Stimulated activated CD4-positive, alpha-beta T cell treated with anti-CD3 and anti-CD28 coated beads, Interleukin-15, amount 100 ng/mL, for 1 hour (primary cell): ENCODE measurements at regions not wholly inside any gene's neighbourhood (a gene's known extent, or its start where the extent isn't known, plus 50 kb on each side); places are given as distances from the start of the nearest gene placed in this dataset.

Experiments used
- DNase-seq, 2 donors: peaks; one replicate each; pipeline ENCODE4 v3.0.0-alpha.2; 2020; ENCODE audit warnings: low read depth in 1 of 2, low spot score in 1 of 2

GRCh38 chrX:39650768-39651347, 446.9 kb downstream of the BCOR start:
- DNase-seq: no peak

DNA sequence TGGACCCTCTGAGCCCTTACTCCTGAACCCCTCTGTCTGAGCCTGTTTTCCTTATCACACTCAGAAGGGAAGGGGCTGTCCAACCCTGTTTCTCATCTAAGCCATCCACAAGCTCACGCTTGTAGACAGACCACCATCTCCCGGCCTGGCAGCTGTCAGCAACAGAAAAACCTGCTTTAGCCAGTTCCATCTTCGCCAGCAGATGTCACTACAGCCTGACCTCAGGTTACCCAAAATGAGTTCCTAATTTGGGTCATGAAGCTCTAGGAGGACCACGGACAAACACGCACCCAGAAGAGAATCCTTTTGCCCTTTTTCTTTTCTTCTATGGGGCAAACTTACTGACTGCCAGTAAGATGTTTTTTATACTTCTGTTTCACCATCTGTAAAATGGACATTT, 445.4 kb downstream of the BCOR start:
- peak in 1 of 2 donors; percentile 3 for DNase-seq

GRCh38 chrX:39653691-39654090, 444.1 kb downstream of the BCOR start:
- no peak for DNase-seq

- DNase-seq: no peak
Measured at GRCh38 chrX:39654183-39654925, 443.4 kb downstream of the BCOR start.

DNA sequence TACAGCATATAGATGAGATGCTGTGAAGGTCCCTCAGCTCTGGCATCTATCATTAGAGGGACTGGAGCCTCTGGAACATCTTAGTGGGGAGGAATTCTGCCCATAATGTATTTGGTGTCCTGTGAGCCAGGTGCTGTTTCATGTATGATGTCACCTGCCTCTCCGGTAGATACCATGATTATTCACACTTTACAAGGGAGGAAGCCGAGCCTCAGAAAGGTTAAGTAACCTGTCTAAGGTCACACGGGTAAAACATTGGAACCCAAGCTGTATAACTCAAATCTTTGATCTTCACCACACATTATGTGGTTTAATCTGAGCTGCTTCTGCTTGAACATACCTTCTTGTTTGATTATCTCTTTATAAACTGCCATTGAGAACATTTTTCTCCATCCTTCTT, 442.8 kb downstream of the BCOR start:
- no peak for DNase-seq

DNA sequence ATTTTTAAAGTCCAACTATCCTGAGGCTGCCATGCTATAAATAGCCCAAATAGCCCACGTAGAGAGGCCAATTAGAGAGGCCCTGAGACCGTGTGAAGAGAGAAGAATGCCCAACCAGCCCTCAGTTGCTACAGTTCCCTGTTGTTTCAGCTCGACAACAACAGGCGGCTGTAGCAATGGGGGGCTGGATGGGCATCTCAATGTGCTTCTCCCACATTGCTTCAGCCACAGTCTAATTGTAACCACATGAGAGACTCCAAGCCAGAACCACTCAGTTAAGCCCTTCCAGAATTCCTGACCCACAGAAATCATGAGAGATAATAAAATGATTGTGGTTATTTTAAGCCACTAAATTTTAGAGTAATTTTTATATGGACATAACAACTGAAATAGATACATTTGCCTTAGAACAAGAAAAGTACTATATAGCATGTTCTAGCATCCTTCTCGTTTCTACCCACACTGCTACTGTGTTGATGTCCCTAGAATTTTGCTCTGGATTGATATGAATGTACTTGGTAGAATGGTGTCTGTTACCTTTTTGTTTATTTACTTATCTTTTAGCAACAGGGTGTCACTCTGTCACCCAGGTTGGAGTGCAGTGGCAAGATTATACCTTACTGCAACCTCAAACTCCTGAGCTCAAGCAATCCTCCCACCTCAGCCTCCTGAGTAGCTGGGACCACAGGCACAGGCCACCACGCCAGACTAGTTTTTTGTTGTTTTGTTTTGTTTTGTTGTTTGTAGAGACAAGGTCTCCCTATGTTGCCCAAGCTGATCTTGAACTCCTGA, 436.4 kb downstream of the BCOR start:
- DNase-seq: no peak

GRCh38 chrX:39665830-39666518, 431.8 kb downstream of the BCOR start:
- DNase-seq: no peak

- DNase-seq: no peak
Measured at GRCh38 chrX:39667191-39667590, 430.6 kb downstream of the BCOR start.

DNA sequence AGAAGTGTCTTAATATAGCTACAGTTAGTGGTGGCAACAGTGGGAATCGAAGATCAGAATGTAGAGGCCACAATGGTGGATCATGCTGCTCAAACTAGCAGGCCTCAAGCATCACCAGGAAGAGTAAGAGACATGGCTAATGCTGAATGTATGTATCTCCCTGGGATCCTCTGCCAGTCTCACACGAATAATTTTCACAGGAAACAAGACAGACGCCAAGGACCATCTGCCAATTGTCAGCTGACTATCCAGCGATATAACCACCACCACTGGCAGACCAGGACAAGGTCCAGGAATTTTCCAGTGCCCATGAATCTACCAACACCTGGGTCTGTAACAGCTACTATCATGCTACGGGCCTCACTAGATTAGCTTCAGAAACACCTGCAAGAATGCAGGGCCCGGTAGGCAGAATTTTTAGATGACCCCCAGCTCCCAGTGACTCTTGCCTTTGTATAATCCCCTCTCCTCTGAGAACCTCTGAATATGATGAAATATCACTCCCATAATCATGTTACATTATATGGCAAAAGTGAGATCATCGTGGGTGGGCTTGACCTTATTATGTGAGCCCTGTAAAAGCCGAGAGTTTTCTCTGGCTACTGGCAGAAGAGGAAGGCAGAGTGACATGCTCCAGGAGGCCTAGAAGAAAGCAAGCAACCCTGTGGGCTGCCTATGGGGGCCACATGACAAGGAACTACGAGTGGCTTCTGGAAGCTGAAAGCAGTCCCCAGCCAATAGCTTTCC, 429.8 kb downstream of the BCOR start:
- no peak for DNase-seq

DNA sequence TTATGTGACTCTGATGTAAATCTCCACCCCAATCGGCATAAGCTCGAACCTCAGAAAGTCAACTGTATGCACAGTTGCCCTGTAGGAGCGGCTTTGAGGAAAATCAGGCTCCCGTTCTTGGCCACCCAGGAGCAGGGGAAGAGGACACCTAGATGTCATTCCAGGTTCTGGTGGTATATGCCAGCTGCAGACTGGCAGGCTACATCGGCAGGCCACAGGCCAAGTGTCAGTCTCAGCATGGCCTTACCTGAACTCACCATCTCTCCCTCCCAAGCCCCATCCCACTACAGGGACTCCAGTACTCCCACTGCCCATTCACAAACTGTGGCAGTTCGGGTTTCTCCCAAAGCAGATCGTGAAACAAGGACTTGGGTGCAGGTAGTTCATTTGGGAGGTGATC, 428.1 kb downstream of the BCOR start:
- no peak for DNase-seq

GRCh38 chrX:39670281-39670680, 427.5 kb downstream of the BCOR start:
- DNase-seq: no peak

- no peak for DNase-seq
Measured at GRCh38 chrX:39672405-39672804, 425.4 kb downstream of the BCOR start.

DNA sequence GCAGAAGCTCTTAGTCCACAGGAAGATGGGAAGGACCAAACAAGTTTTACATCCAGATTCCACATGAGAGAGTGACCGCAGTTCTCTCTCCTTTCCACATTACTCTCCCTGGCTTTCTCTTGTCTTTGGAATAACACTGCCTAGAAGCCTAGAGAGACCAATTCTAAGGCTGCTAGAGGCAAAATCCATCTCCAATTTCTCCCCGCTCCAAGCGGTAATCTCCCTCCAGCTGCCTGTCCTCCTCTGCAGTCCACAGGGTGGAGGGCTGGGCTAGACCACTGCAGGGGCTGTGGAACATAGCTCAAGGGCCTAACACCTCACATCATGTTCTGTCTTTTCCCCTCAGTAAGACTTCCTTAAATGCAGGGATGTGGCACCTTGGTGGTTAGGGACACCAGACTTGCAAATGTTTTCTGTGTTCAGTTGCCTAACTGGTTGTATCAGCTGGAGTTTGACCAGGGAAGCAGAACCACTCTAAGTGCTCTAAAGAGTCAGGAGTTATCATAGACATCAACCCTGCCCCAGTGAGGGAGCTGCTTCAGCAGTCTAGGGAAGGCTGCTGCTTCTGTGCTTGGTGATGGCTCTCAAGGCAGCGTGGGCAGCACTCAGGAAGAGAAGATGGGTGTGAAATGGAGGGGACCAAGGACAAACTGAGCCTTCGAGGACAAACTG, 423.1 kb downstream of the BCOR start:
- no peak for DNase-seq

DNA sequence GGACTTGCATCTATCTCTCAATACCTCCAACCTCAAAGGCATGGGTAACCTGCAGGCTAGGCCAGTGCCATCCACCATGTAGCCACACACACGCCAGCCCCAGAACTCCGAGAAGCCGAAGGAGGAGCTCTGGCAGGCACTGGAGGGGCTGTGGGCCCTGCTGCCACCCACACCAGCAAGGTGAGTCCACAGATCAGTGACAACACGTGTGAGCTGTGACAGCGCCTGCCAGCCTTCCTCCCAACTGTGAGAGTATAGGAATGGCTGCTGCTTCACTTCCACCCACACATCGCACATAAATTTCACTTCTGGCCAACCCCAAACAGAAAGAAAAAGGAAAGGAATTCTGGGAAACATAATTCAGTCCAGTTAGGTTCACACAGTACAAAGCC, 422.6 kb downstream of the BCOR start:
- DNase-seq: no peak

GRCh38 chrX:39675619-39676018, 422.1 kb downstream of the BCOR start:
- DNase-seq: no peak

DNA sequence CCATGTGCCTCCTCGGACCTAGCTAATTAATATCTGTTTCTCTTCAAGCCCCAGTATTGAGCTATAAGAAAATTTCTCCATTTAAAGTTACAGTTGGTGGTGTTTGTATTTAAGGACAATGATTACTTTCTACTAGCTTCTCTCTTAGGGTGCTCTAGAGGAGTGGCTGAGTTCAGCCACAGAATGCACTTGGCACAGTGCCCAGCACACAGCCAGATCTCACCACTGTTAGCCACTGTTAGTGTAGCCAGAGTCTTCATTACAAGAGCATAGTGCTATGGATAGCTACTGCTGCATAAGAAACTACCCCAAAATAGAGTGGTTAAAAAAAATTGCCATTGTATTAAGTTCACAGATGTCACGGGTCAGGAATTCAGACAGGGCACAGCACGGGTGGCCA, 421.3 kb downstream of the BCOR start:
- no peak for DNase-seq

DNA sequence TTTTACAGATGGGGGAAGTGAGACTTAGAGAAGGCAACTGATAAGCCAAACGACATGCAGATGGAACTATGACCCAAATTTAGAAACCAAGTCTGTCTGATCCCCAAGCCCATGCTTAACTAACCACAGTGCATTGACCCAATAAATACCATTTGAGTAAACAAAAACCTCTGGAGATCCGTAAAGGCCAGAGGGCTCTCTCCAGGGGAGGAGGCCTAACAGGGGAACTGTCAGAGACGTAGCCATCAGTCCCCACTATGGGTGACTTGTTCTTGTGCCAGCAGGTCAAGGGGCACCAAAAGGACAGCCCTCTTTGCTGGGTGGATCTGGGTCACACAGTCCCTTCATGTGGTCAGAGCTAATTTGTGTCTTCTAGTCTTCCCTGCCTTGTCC, 420.2 kb downstream of the BCOR start:
- DNase-seq: no peak

GRCh38 chrX:39677978-39678791, 419.6 kb downstream of the BCOR start:
- DNase-seq: no peak

DNA sequence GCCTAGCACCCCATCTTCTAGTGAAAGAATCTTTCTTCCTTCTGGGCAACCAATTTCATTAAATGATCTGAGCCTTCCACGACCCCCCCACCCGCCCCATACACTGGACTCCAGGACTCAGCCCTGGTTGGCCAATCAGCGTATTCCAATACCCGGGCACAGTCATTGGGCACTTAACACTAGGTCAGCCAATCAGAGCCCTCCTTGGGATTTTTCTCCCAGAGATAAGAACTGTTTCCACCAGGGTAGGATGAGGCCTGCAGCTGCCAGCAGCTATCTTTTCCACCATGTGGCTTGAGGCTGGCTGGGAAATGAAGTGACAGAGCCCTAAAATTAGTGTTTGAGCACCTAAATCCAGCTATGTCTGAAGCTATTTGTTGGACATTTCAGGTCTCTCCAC, 418.8 kb downstream of the BCOR start:
- no peak for DNase-seq
